ENCODE measurements at regions not wholly inside any gene's neighbourhood (a gene's known extent, or its start where the extent isn't known, plus 50 kb on each side); places are given as distances from the start of the nearest gene placed in this dataset.

DNA sequence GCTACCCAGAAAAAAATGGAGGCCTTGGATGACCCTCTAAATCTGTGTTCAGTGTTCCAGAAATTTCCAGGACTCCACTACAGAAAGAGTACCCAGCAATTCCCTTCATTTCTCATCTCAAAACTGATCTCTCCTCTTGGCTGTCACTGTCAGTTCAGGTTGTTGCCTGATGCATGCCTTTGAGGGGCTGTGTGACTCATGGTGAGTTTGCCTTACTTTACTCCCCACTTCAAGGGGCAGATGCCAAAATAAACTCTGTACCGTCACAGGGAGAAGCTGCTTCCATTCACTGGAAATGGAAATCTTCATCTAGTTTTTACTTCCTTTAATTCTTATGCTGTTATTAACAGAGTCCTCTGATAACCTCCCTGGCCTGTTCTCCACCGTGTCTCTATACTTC is 1075.0 kb downstream of the DIAPH3 start:
- no peak overlapping the region for H3K9ac ChIP-seq (ENCODE audit: low read length)
- no peaks in the 10 kb centered on the region for H3K79me2 ChIP-seq (ENCODE audit: low read length)
- H3K4me3 ChIP-seq (ENCODE audit: low read length), result no peak overlapping the region
- no peaks in the 10 kb centered on the region for H3K27me3 ChIP-seq (ENCODE audit: low read length)
- H3K27ac ChIP-seq (ENCODE audit: low read length), result no peak overlapping the region
- H3K36me3 ChIP-seq (ENCODE audit: insufficient read depth, low read length), result no peaks in the 10 kb centered on the region
- peaks cover 17% of the 10 kb centered on the region; the same call in 1 of the 2 replicates for H3K9me3 ChIP-seq (ENCODE audit: low read length)
- H4K20me1 ChIP-seq (ENCODE audit: insufficient read depth, low read depth, low read length), result no peaks in the 10 kb centered on the region
- no peaks in the 10 kb centered on the region for H3K9me2 ChIP-seq (replicated peaks; ENCODE audit: insufficient read depth, low read length)
- H3K4me2 ChIP-seq (ENCODE audit: low read depth, low read length, poor library complexity, severe bottlenecking), result no peak overlapping the region
- no peak for DNase-seq
- H3K4me1 ChIP-seq (ENCODE audit: low read length), result no peaks in the 10 kb centered on the region
- H2AFZ ChIP-seq (ENCODE audit: low read length), result no peak overlapping the region

DNA sequence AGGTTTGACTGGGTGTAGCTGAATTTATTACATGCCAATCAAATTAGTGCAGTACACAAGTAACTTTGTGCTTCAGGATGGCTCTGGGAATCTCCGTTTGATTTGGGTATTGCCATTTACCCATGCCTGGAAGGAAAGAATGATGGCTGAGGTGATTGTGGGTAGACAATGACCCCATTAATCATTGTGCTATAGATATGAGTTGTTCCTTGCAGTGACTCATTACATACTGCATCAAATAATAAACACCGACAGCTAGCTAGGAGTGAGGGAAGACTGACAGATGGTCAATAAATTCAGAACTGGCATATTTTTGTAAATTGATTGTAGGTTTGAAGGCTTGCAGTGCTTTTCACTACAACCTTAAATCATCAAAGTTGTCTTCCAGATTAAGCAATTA is 1069.5 kb downstream of the DIAPH3 start:
- H4K20me1 ChIP-seq (ENCODE audit: insufficient read depth, low read depth, low read length), result no peaks in the 10 kb centered on the region
- H3K27ac ChIP-seq (ENCODE audit: low read length), result no peak overlapping the region
- DNase-seq, result no peak

DNA sequence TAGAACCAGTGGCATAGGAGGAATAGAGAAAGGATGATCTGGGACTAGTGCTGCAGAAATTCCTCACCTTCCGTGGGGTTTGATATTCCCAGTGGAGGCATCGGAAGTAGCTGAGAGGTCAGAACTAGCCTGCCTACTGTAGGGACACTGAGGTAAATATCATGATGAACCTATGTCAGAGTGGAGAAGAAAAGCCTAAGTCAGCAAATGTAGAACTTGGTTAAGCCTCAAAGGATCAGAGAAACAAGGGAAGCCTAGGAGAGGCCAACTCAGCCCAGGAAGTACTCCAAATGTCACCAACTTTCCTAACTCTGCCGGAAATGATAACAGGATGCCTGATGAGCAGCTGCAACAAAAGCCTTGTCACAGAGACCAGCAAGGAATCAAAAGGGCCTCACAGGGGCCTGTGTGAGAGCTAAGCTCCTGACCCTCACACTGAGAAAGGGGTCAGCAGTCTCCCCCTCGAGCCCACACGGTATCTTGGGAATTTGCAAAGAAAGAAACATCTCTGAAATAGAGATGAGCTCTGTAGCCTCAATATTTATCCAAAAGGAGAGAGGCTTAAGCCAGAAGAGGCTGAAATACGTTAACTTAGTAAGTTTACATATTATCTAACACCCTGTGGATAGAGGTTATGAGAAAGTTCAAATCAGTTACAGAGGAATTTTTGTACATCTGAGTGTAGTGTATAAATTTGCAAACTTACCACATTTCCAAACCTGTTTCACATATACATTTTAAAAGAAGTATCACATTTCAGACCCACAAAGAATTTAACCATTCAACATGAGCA is 1064.3 kb downstream of the DIAPH3 start:
- Histone ChIP-seq H3K4me3 (ENCODE audit: low read length) (no peak overlapping the region), H4K20me1 (ENCODE audit: insufficient read depth, low read depth, low read length) (no peaks in the 10 kb centered on the region), H3K36me3 (ENCODE audit: insufficient read depth, low read length) (no peaks in the 10 kb centered on the region), H3K4me2 (ENCODE audit: low read depth, low read length, poor library complexity, severe bottlenecking) (no peak overlapping the region), H3K27ac (ENCODE audit: low read length) (no peak overlapping the region), H3K9ac (ENCODE audit: low read length) (no peak overlapping the region), H2AFZ (ENCODE audit: low read length) (no peak overlapping the region), H3K79me2 (ENCODE audit: low read length) (no peaks in the 10 kb centered on the region), H3K9me3 (ENCODE audit: low read length) (peaks cover 16% of the 10 kb centered on the region), H3K27me3 (ENCODE audit: low read length) (no peaks in the 10 kb centered on the region), H3K4me1 (ENCODE audit: low read length) (no peaks in the 10 kb centered on the region), H3K9me2 (replicated peaks; ENCODE audit: insufficient read depth, low read length) (no peaks in the 10 kb centered on the region)
- DNase-seq, result no peak

More for the DNA sequence above, 1069.5 kb downstream of the DIAPH3 start:
- H2AFZ ChIP-seq (ENCODE audit: low read length), result no peak overlapping the region
- no peak overlapping the region for H3K4me2 ChIP-seq (ENCODE audit: low read depth, low read length, poor library complexity, severe bottlenecking)
- H3K9ac ChIP-seq (ENCODE audit: low read length), result no peak overlapping the region
- H3K9me2 ChIP-seq (replicated peaks; ENCODE audit: insufficient read depth, low read length), result no peaks in the 10 kb centered on the region
- H3K36me3 ChIP-seq (ENCODE audit: insufficient read depth, low read length), result no peaks in the 10 kb centered on the region
- H3K79me2 ChIP-seq (ENCODE audit: low read length), result no peaks in the 10 kb centered on the region
- peaks cover 17% of the 10 kb centered on the region for H3K9me3 ChIP-seq (ENCODE audit: low read length)
- no peaks in the 10 kb centered on the region for H3K4me1 ChIP-seq (ENCODE audit: low read length)
- H3K27me3 ChIP-seq (ENCODE audit: low read length), result no peaks in the 10 kb centered on the region
- no peak overlapping the region for H3K4me3 ChIP-seq (ENCODE audit: low read length)

DNA sequence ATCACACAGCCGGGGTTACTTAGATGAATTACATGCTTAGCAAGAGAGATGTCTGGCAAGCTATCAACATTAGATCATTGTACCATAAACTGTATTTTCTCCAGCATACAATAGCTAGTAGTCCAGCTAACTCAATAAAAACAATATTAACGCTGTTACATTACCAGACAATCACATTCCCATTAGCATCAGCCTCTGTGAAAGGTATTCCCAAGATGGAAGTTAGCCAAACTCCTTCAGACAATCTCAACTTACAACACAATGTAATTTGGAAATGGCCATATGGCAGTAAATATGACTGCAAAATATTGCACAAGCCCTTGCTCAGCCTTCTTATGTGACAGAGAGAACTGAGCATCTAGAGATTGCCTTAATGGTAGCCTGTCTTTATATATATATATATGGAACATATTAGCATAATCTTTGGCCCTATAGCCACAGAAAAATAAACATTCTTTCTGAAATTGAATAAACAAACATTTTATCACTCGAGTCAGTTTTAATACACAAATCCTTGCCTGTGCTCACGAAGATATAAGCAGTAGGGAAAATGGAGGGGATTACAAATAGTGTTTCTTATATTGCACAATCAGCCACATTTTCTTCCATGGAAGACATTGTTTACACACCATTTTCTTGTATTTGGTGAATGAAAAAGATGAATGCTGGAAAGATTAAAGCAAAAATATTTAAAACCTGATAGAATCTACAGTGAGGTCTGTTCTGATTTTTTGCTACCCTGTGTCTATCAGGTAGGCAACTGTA is 1060.5 kb downstream of the DIAPH3 start:
- H3K9me3 ChIP-seq (ENCODE audit: low read length), result peaks cover 24% of the 10 kb centered on the region
- H3K4me3 ChIP-seq (ENCODE audit: low read length), result no peak overlapping the region
- no peaks in the 10 kb centered on the region for H4K20me1 ChIP-seq (ENCODE audit: insufficient read depth, low read depth, low read length)
- no peaks in the 10 kb centered on the region for H3K9me2 ChIP-seq (replicated peaks; ENCODE audit: insufficient read depth, low read length)
- no peak overlapping the region for H3K27ac ChIP-seq (ENCODE audit: low read length)
- H3K9ac ChIP-seq (ENCODE audit: low read length), result no peak overlapping the region
- H3K36me3 ChIP-seq (ENCODE audit: insufficient read depth, low read length), result no peaks in the 10 kb centered on the region
- DNase-seq, result no peak
- no peaks in the 10 kb centered on the region for H3K27me3 ChIP-seq (ENCODE audit: low read length)
- H3K79me2 ChIP-seq (ENCODE audit: low read length), result no peaks in the 10 kb centered on the region
- H3K4me2 ChIP-seq (ENCODE audit: low read depth, low read length, poor library complexity, severe bottlenecking), result no peak overlapping the region
- H3K4me1 ChIP-seq (ENCODE audit: low read length), result no peaks in the 10 kb centered on the region
- no peak overlapping the region for H2AFZ ChIP-seq (ENCODE audit: low read length)

DNA sequence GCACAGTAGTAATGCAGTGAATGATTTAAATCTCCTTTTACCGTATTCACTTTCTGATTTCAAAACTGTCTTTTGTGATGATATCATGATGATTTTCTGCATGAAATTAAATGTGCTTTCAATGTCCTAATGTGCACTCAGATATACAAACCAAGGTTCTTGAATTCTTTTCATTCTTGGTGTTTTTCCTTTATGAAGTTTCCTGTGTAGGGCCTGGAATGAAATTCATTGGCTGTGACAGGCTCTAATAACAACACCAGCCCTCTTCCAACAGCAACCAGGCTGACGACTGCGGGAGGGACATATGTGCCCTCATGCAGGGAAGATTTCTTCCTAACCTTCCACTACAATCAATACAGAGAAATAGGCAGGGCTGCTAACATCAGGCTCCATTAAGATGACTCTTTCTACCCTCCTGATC is 1052.0 kb downstream of the DIAPH3 start:
- DNase-seq, result no peak
- Histone ChIP-seq H3K9me2 (replicated peaks; ENCODE audit: insufficient read depth, low read length) (no peaks in the 10 kb centered on the region), H3K27ac (ENCODE audit: low read length) (no peak overlapping the region), H4K20me1 (ENCODE audit: insufficient read depth, low read depth, low read length) (no peaks in the 10 kb centered on the region), H3K9me3 (ENCODE audit: low read length) (peaks cover 21% of the 10 kb centered on the region), H3K36me3 (ENCODE audit: insufficient read depth, low read length) (no peaks in the 10 kb centered on the region), H3K4me2 (ENCODE audit: low read depth, low read length, poor library complexity, severe bottlenecking) (no peak overlapping the region), H3K79me2 (ENCODE audit: low read length) (no peaks in the 10 kb centered on the region), H2AFZ (ENCODE audit: low read length) (no peak overlapping the region), H3K4me3 (ENCODE audit: low read length) (no peak overlapping the region), H3K27me3 (ENCODE audit: low read length) (no peaks in the 10 kb centered on the region), H3K4me1 (ENCODE audit: low read length) (no peaks in the 10 kb centered on the region), H3K9ac (ENCODE audit: low read length) (no peak overlapping the region)

DNA sequence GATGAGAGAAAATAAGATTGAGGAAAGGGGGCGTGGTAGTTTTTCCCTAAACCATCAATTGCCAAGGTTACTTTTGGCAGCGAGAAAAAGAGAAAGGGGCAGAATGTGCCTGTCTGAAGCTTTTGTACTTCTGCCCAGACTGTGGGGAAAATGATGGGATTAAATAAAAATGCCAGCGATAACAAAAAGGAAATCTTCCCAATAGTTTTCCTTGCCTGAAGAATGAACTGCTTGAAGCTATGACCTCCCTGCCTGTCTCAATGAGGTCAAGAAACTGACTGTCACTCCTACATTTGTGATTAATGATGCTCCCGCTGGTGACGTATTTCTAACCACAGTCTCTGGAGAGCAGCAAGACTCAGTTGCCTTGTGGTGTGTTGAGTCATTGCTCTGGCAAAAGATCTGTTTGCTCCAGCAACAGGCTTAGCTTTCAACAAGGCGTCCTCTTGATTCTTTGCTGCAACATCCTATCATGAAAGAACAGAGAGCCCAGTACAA is 1051.5 kb downstream of the DIAPH3 start:
- H3K27ac ChIP-seq (ENCODE audit: low read length), result no peak overlapping the region
- H4K20me1 ChIP-seq (ENCODE audit: insufficient read depth, low read depth, low read length), result no peaks in the 10 kb centered on the region
- H2AFZ ChIP-seq (ENCODE audit: low read length), result no peak overlapping the region
- peaks cover 25% of the 10 kb centered on the region for H3K9me3 ChIP-seq (ENCODE audit: low read length)
- no peak overlapping the region for H3K9ac ChIP-seq (ENCODE audit: low read length)
- no peaks in the 10 kb centered on the region for H3K9me2 ChIP-seq (replicated peaks; ENCODE audit: insufficient read depth, low read length)
- H3K4me1 ChIP-seq (ENCODE audit: low read length), result no peaks in the 10 kb centered on the region
- H3K36me3 ChIP-seq (ENCODE audit: insufficient read depth, low read length), result no peaks in the 10 kb centered on the region
- no peak for DNase-seq
- H3K4me3 ChIP-seq (ENCODE audit: low read length), result no peak overlapping the region
- H3K79me2 ChIP-seq (ENCODE audit: low read length), result no peaks in the 10 kb centered on the region
- H3K4me2 ChIP-seq (ENCODE audit: low read depth, low read length, poor library complexity, severe bottlenecking), result no peak overlapping the region
- H3K27me3 ChIP-seq (ENCODE audit: low read length), result no peaks in the 10 kb centered on the region

DNA sequence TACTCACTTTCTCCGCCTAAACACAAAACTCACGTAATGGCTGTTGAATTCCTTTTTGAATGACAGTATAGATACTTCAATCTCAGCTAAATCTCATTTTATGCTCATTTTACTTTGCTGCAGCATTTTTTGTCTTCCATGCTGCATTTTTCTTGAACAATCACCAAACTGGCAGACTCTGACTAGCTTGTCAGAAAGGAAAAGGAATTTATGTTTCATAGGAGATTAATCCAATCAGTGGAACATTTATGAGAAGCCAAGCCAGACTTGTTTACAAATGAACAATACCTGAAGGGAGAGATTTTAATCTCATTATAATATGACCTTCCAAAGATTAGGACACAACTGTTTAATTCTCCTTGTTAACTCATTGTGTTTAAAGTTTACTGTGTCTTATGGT is 1044.3 kb downstream of the DIAPH3 start:
- no peaks in the 10 kb centered on the region for H3K79me2 ChIP-seq (ENCODE audit: low read length)
- no peaks in the 10 kb centered on the region for H4K20me1 ChIP-seq (ENCODE audit: insufficient read depth, low read depth, low read length)
- no peak overlapping the region for H3K9ac ChIP-seq (ENCODE audit: low read length)
- H3K4me3 ChIP-seq (ENCODE audit: low read length), result no peak overlapping the region
- no peaks in the 10 kb centered on the region for H3K9me2 ChIP-seq (replicated peaks; ENCODE audit: insufficient read depth, low read length)
- peaks cover 10% of the 10 kb centered on the region; the same call in 1 of the 2 replicates for H3K9me3 ChIP-seq (ENCODE audit: low read length)
- no peak for DNase-seq
- no peak overlapping the region for H2AFZ ChIP-seq (ENCODE audit: low read length)
- no peak overlapping the region for H3K27ac ChIP-seq (ENCODE audit: low read length)
- H3K4me2 ChIP-seq (ENCODE audit: low read depth, low read length, poor library complexity, severe bottlenecking), result no peak overlapping the region
- no peaks in the 10 kb centered on the region for H3K4me1 ChIP-seq (ENCODE audit: low read length)
- no peaks in the 10 kb centered on the region for H3K27me3 ChIP-seq (ENCODE audit: low read length)
- no peaks in the 10 kb centered on the region for H3K36me3 ChIP-seq (ENCODE audit: insufficient read depth, low read length)

DNA sequence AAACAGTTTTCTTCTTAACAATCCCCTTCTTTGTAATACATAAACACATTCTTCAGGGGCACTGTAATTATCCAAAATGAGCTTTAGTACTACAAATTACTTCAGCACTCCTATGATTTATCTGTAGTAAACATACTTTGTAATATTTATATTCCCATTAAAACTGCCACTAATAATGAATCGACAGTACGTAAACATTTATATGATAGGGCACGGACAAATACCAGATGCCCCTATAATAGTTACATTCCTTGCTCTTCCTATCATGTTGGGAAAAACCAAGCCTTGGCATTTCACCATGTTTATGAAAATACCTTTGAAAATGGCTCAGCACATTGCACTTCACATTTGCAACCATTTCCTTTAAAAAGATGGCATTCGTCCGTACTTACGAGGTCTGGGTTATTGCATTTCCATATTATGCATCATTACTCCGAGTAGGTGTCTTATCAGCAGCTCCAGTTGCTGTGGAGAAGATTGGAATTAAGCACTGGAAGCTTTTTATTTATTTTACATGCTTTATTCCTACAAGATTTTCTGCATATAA is 1043.4 kb downstream of the DIAPH3 start:
- no peaks in the 10 kb centered on the region for H3K36me3 ChIP-seq (ENCODE audit: insufficient read depth, low read length)
- no peaks in the 10 kb centered on the region for H3K4me1 ChIP-seq (ENCODE audit: low read length)
- no peaks in the 10 kb centered on the region for H3K79me2 ChIP-seq (ENCODE audit: low read length)
- H3K27ac ChIP-seq (ENCODE audit: low read length), result no peak overlapping the region
- H3K9ac ChIP-seq (ENCODE audit: low read length), result no peak overlapping the region
- H2AFZ ChIP-seq (ENCODE audit: low read length), result no peak overlapping the region
- no peak overlapping the region for H3K4me2 ChIP-seq (ENCODE audit: low read depth, low read length, poor library complexity, severe bottlenecking)
- peaks cover 13% of the 10 kb centered on the region; the same call in 1 of the 2 replicates for H3K9me3 ChIP-seq (ENCODE audit: low read length)
- no peak overlapping the region for H3K4me3 ChIP-seq (ENCODE audit: low read length)
- no peaks in the 10 kb centered on the region for H4K20me1 ChIP-seq (ENCODE audit: insufficient read depth, low read depth, low read length)
- no peaks in the 10 kb centered on the region for H3K9me2 ChIP-seq (replicated peaks; ENCODE audit: insufficient read depth, low read length)
- no peak for DNase-seq
- no peaks in the 10 kb centered on the region for H3K27me3 ChIP-seq (ENCODE audit: low read length)
